ENCODE measurements at regions not wholly inside any gene's neighbourhood (a gene's known extent, or its start where the extent isn't known, plus 50 kb on each side); places are given as distances from the start of the nearest gene placed in this dataset.

DNA sequence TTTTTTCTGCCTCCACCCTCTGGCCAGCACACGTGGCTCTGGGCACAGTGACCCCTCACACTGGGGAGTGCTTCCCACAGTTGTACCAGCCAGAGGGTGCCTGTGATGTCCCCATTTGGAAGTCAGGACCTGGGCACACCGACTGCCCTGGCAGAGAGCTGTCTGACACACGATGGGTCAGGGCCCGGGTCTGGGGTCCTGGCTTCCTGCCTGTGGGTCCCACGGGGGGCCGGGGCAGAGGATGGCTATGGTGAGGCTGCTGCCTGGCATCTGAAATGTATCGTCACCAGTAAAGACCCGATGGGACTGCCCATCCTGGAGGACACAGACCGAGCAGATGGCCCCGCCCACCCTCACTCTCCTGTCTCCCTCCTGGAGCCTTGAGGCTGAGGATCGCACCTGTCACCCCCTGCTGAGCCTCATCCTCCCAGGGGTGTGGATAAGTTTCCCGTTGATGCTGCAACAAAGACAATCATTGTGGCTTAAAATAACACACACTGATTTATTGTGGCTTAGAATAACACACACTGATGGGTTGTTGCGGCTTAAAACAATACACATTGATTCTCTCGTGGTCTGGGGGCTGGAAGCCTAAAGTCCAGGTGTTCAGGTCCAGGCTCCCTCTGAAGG is 88.8 kb upstream of the TTC34 start:
- DNase-seq, result no peak

DNA sequence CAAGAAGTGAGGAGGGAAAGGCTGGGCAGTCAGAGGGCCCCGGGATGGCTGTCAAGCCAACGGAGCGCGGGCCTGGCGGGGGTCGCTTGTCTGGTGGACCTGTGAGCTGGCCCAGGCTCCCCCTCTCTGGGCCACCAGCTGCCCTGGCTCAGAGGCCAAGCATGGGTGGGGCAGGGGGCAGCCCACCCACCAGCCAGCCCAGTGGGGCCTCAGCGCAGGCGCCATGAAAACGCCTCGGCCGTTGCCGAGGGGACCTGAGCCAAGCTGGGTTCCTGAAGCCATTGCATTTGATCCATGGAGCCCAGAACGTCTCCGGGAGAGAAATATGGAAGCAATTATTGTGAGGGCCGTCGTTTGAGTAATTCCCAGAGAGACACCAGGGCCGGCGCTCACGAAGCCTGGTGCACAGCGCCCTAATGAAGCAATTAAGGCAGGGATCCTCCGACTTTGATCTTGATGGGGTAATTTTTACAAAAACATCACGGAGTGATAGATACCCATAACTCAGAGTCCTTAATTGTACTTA is 90.5 kb upstream of the TTC34 start:
- DNase-seq, result no peak

GRCh38 chr1:2893473-2894120 is 92.1 kb upstream of the TTC34 start:
- no peak for DNase-seq

DNA sequence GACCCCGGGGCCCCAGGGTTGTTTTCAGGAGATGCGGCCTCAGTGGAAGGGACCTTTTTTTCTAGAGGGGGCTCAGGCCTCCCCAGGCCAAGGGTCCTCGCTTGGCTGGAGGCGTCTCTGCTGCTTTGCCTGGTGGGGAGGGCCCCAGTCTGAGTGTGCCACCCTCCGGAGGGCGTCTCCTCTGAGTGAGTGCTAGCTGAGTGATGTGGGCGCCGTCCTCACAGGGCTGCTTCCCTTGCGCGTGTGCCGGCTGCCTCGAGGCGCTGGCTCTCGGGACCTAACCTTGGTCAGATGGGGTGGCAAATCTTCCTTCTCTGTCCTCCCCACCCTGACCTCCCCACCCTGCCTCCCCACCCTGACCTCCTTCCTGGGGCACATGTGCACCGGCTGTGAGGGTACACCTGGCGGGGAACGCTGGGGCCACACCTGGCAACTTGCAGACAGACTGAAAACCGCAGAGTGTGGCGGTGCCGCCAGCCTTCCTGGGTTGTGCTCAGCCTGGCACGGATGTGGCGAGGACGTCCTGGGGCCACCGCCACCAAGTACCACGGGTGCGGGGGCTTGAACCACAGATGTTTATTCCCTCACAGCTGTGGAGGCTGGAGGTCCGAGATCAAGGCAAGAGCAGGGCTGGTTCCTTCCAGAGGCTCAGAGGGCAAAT is 93.0 kb upstream of the TTC34 start:
- no peak for DNase-seq

GRCh38 chr1:2896824-2897223 is 95.3 kb upstream of the TTC34 start:
- no peak for DNase-seq

- no peak for DNase-seq
Observed at GRCh38 chr1:2903226-2903625, 101.7 kb upstream of the TTC34 start.

DNA sequence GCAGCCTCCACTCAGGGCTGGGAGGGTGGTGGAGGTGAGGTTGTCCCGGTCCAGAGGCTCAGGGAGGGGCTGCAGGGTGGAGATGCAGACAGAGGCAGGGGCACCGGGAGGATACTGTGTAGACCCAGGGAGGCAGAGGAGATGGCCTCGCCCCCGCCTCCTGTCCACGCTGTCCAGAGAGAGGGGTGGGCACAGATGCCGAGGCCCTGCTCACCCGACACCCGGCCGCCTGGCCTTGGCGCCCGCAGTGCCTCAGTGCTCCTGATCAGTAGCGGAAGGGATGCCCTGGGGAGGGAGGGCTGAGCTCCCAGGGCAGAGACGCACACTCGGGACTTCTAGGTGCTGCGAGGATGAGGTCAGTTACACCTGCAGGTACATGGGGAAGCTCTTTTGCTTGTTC is 102.7 kb upstream of the TTC34 start:
- DNase-seq, result no peak

DNA sequence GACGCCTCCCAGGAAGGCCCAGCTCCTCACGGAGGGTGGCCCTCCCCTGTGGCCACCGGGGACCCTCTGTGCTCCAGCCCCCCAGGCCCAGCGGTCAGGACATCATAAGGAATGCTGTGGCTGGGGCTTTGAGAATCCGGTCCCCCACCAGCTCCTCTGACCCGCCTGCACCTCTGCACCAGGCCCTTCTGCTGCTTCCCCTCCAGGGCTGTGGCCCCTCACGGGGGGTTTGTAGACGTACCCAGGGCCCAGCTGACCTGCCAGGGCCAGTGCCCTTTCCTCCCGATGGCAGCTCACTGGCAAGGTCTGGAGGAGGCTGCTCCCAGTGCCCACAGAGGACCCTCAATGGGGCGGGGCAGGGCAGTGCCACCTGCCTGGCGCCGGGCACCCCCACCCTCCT is 103.9 kb upstream of the TTC34 start:
- DNase-seq, result no peak

DNA sequence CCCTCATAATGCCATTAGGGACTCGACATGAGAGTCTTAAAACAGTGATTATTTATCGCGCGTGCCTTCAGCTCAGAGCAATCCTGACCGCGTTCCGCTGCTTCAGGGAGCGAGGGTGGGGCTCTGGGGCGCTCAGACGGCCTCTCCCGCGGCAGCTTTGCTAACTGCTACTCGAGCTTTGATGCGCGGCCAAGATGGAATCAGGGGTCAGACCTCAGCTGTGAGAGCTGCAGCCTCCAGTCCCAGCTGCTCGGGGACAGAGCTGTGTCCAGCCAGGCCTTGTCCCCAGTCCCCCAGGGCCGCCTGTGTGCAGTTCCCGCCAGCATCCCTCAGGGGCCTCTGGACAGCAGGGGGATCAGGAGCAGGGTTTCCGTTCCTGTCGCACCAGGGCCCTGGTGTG is 104.6 kb upstream of the TTC34 start:
- DNase-seq, result no peak

GRCh38 chr1:2906620-2907019 is 105.1 kb upstream of the TTC34 start:
- DNase-seq, result no peak

GRCh38 chr1:2907051-2907450 is 105.6 kb upstream of the TTC34 start:
- no peak for DNase-seq

GRCh38 chr1:2908081-2908480 is 106.6 kb upstream of the TTC34 start:
- no peak for DNase-seq

DNA sequence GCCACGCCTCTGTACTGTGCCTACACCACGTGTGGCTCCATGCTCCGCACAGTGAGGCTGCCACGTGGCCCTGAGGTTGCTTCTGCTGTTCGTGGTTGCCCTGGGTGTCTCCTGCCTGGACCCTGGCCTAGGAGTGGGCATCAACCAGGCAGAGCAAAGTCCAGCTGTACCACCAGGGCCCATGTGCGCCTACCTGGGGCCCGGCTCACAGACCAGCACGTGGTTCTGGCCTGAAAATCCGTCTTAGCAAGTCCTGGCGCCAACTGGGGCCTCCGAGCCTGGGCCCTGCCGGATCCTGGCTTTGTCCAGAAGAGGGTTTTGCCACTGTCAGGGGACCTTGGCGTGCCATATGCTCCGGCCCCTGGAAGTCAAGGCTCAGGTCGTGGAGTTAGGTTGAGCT is 107.1 kb upstream of the TTC34 start:
- DNase-seq, result no peak

DNA sequence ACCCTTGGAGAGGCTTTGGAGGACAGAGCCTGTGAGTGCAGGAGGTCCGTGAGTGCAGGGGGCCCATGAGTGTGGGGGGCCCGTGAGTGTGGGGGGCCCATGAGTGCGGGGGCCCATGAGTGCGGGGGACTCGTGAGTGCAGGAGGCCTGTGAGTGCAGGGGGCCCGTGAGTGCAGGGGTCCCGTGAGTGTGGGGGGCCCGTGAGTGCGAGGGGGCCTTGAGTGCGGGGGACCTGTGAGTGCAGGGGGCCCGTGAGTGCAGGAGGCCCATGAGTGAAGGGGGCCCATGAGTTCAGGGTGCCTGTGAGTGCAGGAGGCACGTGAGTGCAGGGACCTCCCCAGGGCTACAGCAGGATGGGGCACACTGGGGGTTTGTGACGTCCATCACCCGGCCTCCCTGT is 108.3 kb upstream of the TTC34 start:
- DNase-seq, result no peak

- no peak for DNase-seq
Observed at GRCh38 chr1:2910211-2910610, 108.7 kb upstream of the TTC34 start.

- no peak for DNase-seq
Observed at GRCh38 chr1:2911421-2912178, 109.7 kb upstream of the ACTRT2 start.

GRCh38 chr1:2912424-2913061 is 108.7 kb upstream of the ACTRT2 start:
- no peak for DNase-seq

DNA sequence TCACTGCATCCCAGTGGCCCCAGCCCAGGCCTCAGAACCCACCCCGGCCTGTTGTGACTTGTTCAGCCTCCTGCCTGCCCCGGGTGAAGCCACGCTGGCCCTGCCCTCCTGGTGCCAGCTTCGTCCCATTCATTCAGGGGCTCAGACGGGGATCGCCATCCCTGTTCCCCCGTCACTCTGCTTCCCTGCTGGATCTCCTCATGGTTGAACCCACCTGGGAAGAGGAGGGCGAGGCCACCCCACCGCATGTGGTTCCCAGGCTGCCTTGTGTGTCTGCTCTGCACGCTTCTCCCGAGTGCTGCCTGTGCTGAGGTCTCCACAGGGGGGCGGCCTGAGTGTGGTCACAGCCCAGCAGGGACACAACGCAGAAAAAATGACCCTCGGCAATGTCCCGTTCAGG is 108.2 kb upstream of the ACTRT2 start:
- no peak for DNase-seq

DNA sequence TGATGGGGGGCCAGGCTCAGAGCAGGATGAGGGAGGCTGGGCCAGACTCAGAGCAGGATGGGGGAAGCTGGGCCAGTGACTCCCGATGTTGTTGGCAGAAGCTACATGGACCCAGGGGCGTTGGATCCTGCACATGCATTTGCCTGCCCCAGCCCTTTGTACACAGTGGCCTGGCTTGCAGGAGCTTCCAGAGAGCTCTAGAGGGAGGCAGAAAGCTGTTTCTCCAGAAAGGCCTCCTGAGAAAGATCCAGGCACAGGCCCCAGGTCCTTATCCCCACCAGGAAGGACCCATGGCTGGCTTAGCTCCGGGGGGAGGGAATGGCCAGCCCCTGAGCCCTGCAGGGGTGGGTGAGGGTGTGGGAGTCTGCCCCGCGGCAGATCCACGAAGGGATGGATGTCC is 106.6 kb upstream of the ACTRT2 start:
- DNase-seq, result no peak

DNA sequence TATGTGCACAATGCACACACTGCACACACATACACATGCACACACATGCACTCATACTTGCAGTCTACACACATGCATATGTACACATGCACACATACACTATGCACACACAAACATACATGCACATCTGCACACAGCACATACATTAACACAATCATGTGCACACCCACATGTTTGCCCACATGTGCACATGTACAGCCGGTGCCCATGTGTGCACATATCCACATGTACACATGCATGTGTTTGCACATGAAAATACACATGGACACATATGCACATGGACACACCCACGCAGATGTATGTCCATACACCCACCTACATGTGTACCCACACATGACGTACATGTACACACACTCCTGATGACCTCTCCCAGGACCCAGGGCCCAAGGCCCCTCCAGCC is 105.1 kb upstream of the ACTRT2 start:
- no peak for DNase-seq

- DNase-seq, result no peak
Observed at GRCh38 chr1:2916706-2917105, 104.6 kb upstream of the ACTRT2 start.

- no peak for DNase-seq
Observed at GRCh38 chr1:2917284-2917683, 104.0 kb upstream of the ACTRT2 start.

- no peak for DNase-seq
Observed at GRCh38 chr1:2918441-2918840, 102.8 kb upstream of the ACTRT2 start.

Measured in fibroblast of skin of back (primary cell).